GM12878 (cell line): ENCODE measurements at regions not wholly inside any gene's neighbourhood (a gene's known extent, or its start where the extent isn't known, plus 50 kb on each side); places are given as distances from the start of the nearest gene placed in this dataset.

Experiments
- ATF2 ChIP-seq: IDR thresholded peaks from 2 replicates; pipeline ENCODE4 v1.6.1; 2012; ENCODE audit warnings: low read length, inconsistent platforms
- FOXM1 ChIP-seq: IDR thresholded peaks from 2 replicates; pipeline ENCODE4 v1.6.1; 2012; ENCODE audit warnings: low read depth, mild to moderate bottlenecking, inconsistent platforms, low read length, moderate library complexity
- GABPA ChIP-seq: IDR thresholded peaks from 2 replicates; pipeline ENCODE4 v1.6.1; 2014; ENCODE audit warnings: antibody characterized with exemption, low read depth, mild to moderate bottlenecking, inconsistent platforms
- JUNB ChIP-seq: IDR thresholded peaks from 2 replicates; pipeline ENCODE4 v1.6.1; 2016; ENCODE audit warnings: antibody characterized with exemption, mild to moderate bottlenecking
- MEF2A ChIP-seq: IDR thresholded peaks from 2 replicates; pipeline ENCODE4 v1.6.1; 2011; ENCODE audit warnings: low read depth, mild to moderate bottlenecking, low read length, moderate library complexity; ENCODE audit not compliant: insufficient read depth
- NFYA ChIP-seq: IDR thresholded peaks from 2 replicates; pipeline ENCODE4 v1.6.1; 2011; ENCODE audit warnings: low read depth, mild to moderate bottlenecking, low read length, improper control_type of control experiment, borderline replicate concordance
- POLR2A ChIP-seq: IDR thresholded peaks from 2 replicates; pipeline ENCODE4 v1.6.1; 2011; ENCODE audit warnings: low read depth, mild to moderate bottlenecking, low read length
- RAD21 ChIP-seq: IDR thresholded peaks from 2 replicates; pipeline ENCODE4 v1.6.1; 2011; ENCODE audit warnings: mild to moderate bottlenecking, low read depth, low read length, moderate library complexity; ENCODE audit not compliant: insufficient read depth
- RCOR1 ChIP-seq: conservative IDR thresholded peaks from 2 replicates; pipeline ENCODE4 v1.6.1; 2012; ENCODE audit warnings: low read depth, low read length, improper control_type of control experiment
- SIX5 ChIP-seq: IDR thresholded peaks from 2 replicates; pipeline ENCODE4 v1.6.1; 2011; ENCODE audit warnings: mild to moderate bottlenecking, low read depth, low read length, moderate library complexity; ENCODE audit not compliant: severe bottlenecking
- SMAD5 ChIP-seq: IDR thresholded peaks from 2 replicates; pipeline ENCODE4 v1.6.1; 2016; ENCODE audit warnings: antibody characterized with exemption, low read depth
- SREBF2 ChIP-seq: IDR thresholded peaks from 2 replicates; pipeline ENCODE4 v1.6.1; 2012; ENCODE audit warnings: mild to moderate bottlenecking, low read length
- TF ChIP-seq, protein P1 (sequence below), 3 experiments: IDR thresholded peaks in 2 of 3; conservative IDR thresholded peaks in 1 of 3; 2 replicates each; pipeline ENCODE4 v1.5.1; 2011; ENCODE audit warnings: low read depth in 3 of 3, low read length in 3 of 3, mild to moderate bottlenecking in 3 of 3, control low read depth in 2 of 3, moderate library complexity in 2 of 3, inconsistent platforms in 1 of 3, mixed read lengths in 1 of 3; ENCODE audit not compliant: control insufficient read depth in 2 of 3, insufficient read depth in 1 of 3; ENCODE audit errors: extremely low read depth in 1 of 3

GRCh38 chr1:229003233-229004031, 267.5 kb upstream of the RAB4A start:
- TF ChIP-seq, protein P1, sequence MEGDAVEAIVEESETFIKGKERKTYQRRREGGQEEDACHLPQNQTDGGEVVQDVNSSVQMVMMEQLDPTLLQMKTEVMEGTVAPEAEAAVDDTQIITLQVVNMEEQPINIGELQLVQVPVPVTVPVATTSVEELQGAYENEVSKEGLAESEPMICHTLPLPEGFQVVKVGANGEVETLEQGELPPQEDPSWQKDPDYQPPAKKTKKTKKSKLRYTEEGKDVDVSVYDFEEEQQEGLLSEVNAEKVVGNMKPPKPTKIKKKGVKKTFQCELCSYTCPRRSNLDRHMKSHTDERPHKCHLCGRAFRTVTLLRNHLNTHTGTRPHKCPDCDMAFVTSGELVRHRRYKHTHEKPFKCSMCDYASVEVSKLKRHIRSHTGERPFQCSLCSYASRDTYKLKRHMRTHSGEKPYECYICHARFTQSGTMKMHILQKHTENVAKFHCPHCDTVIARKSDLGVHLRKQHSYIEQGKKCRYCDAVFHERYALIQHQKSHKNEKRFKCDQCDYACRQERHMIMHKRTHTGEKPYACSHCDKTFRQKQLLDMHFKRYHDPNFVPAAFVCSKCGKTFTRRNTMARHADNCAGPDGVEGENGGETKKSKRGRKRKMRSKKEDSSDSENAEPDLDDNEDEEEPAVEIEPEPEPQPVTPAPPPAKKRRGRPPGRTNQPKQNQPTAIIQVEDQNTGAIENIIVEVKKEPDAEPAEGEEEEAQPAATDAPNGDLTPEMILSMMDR (IDR thresholded peaks at IDR 0.05 in 2 of 3, conservative IDR thresholded peaks at IDR 0.05 in 1 of 3; ENCODE audit: control insufficient read depth in 2 of 3, extremely low read depth in 1 of 3, insufficient read depth in 1 of 3, low read depth in 3 of 3, low read length in 3 of 3) = no peak
- TF ChIP-seq SMAD5 (no peak), JUNB (no peak), ATF2 (no peak), MEF2A (no peak), POLR2A (no peak), GABPA (no peak), SREBF2 (no peak), NFYA (no peak), RCOR1 (no peak), SIX5 (no peak), RAD21 (no peak), FOXM1 (no peak)
